NCI-H82 (cell line): ENCODE measurements at regions not wholly inside any gene's neighbourhood (a gene's known extent, or its start where the extent isn't known, plus 50 kb on each side); places are given as distances from the start of the nearest gene placed in this dataset.
A peak's percentile ranks its signal among the peaks of the same experiment; 100 is the strongest.
"Not testable (repeated sequence)": the region's sequence is repeated elsewhere in the genome, so short reads cannot be mapped to it uniquely, and the experiment has no call there.

ENCODE experiments used
- DNase-seq: peaks from one replicate; lab custom pipeline; 2025; lab: John Stamatoyannopoulos, UW

GRCh38 chr5:90338712-90339372 lies 70.7 kb downstream of the CETN3 start:
- DNase-seq = no peak

- no peak for DNase-seq
Observed at GRCh38 chr5:90337449-90338052, 72.0 kb downstream of the CETN3 start.

DNA sequence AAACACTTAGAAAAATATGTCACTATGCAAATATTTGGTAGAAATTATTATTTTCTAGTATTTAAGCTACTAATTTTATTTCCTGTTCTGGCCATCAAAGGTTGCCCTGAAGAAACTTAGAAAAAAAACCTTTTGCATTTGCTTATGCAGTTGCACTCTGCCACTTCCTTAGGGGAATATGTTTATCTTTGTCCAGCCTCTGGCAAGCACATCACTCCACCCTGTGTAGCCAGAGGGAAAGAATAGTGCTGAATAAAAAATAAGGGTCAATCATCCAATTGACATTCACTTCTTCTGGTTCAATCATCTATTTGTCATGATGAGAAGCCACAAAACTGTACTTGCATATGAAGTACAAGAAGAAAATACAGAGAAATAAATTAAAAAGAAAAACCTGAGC lies 72.8 kb downstream of the CETN3 start:
- no peak for DNase-seq

DNA sequence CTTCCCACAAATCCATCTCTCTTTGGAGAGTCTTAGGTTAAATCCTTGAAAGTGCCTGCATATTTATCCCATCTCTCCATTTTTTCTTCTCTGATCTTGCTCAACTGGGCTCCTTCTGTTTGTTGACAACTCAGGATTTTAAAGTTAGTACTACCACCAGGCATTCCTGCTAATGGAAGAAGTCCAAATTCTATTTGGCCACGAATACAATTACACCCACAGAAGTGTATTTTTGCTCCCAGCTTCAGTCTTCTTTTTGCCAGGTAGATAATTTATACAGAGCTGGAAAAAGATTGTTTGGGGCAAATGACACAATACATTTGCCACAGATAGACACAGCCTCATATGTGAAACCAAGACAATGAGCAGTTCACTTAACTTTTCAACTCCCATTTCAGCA lies 74.8 kb downstream of the CETN3 start:
- DNase-seq = no peak

DNA sequence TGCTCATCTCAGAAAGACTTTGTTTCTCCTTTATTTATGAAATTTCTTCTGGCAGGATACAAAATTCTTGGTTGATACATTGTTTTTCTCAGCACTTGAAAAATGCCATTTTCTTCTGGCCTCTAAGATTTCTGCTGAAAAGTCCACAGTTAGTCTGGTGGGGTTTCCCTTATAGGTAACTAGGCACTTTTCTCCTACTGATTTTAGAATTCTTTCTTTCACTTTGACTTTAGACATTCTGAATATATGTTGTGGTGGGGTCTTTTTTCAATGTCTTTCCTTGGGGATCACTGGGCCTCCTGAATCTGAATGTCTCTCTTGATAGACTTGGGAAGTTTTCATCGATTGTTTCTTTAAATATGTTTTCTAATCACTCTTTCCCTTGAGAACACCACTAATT lies 79.6 kb downstream of the CETN3 start:
- no peak for DNase-seq

- no peak for DNase-seq
Observed at GRCh38 chr5:90326995-90327394, 82.6 kb downstream of the CETN3 start.

DNA sequence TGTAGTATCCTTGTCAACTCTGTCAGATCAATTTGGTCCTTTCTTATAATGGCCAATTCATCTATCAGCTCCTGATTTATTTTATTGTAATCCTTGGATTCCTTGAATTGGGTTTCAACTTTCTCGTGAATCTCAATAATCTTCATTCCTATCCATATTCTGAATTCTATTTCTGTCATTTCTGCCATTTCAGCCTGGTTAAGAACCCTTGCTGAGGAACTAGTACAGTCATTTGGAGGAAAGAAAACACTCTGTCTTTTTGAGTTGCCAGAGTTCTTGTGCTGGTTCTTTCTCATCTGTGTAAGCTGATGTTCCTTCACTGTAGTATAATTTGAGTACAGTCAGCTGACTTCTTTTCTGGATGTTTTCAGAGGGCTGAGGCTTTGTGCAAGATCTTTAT lies 84.5 kb downstream of the CETN3 start:
- no peak for DNase-seq

DNA sequence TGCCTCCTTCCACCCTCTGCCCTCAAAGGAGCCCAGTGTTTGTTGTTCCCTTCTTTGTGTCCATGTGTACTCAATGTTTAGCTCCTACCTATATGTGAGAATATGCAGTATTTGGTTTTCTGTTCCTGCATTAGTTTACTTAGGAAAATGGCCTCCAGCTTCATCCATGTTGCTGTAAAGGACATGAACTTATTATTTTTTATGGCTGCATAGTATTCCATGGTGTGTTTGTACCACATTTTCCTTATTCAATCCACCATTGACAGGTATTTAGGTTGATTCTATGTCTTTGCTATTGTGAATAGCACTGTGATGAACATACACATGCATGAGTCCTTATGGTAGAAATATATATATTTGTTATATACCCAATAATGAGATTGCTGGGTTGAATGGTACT lies 89.2 kb downstream of the CETN3 start:
- DNase-seq = not testable (repeated sequence)

GRCh38 chr5:90312027-90312426 lies 97.5 kb downstream of the CETN3 start:
- no peak for DNase-seq

GRCh38 chr5:90311401-90311800 lies 98.2 kb downstream of the CETN3 start:
- DNase-seq = no peak

DNA sequence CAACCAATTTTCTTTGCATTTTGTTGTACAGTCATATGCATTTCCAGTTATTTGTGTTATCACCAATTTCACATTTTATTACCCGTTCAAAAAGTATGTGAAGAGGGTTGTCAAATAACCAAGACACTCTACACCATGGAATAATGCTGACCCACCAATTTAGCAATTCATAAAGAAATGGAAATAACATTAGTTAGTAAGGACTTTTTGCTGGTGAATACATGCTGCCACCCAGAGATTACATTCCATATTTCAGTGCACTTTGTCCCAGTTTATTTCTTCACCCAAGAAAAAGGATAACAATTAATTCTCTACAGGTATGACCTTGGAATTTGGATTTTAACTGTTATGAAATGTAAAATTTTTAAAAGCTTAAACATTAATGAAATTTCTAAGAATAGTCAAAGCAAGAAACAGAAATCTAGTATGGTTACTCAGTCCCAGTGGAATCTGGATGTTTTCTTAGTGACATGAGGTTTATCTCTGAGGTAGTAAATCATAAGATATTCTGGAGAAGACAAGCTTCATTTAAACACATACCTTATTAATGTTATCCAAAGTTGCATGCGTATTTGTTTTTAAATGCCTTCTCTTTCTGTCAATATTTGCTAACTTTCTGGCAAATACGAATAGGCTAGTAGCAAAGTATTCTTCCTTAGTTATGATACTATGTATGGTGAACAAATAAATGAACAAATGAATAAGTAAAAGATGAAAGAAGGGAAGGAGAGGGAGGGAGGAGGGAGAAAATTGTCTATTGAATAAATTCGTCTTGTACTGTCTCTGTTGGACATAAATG lies 100.6 kb downstream of the CETN3 start:
- no peak for DNase-seq

DNA sequence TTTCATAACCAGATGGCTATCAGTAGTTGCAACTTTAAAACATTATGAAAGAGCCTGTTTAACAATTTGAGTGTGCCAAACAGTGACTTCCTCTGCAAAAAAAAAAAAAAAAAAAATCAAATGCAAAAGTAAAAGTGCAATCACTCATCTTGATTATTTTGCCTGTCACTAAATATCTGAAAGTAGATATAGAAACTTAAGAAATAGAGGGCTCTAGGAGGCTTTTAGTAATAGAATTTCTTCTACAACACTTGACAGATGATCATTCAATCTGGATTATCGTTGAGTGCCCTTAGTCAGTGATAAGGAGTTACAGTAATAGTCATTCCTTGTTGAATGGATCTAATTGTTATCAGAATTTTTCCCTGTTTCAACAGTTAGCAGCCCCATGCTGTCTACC lies 101.8 kb downstream of the CETN3 start:
- no peak for DNase-seq

- no peak for DNase-seq
Observed at GRCh38 chr5:90307322-90307721, 102.2 kb downstream of the CETN3 start.

DNA sequence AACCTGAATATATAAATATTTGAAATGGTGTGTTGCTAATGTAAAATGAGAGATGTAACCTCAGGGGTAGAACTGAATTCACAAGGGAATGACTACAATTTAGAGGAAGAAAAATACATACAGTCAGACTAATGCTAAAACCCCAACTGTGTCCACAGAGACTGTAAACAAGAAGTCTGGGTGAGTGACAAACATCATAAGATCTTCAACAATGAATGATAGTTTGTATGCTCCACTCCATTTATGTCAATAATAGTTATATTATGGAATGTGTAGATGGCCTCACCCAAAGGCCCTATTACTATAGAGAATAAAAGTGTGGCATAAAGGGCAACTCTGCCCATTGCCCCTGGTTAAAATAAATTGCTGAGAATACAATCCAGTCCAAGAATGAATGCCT lies 102.9 kb downstream of the CETN3 start:
- no peak for DNase-seq

GRCh38 chr5:90305041-90305720 lies 104.4 kb downstream of the CETN3 start:
- no peak for DNase-seq

DNA sequence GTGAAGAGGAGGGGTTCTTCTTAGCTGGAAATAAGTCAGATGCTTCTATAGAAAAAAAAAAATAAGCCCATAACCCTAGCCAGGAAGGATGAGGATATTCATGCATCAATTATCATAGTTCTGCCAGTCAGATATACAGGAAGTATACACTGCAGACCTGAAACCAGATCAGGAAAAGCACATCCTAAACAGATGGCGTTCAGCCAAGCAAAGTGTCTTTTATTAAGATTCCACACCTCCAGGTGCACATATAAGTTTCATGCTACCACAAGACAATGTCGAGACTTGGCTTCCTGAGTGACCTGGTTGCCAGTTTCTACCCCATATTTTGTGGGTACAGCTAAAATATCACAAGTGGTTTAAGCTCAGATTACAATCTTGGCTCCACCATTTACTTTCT lies 108.3 kb downstream of the CETN3 start:
- DNase-seq = no peak

DNA sequence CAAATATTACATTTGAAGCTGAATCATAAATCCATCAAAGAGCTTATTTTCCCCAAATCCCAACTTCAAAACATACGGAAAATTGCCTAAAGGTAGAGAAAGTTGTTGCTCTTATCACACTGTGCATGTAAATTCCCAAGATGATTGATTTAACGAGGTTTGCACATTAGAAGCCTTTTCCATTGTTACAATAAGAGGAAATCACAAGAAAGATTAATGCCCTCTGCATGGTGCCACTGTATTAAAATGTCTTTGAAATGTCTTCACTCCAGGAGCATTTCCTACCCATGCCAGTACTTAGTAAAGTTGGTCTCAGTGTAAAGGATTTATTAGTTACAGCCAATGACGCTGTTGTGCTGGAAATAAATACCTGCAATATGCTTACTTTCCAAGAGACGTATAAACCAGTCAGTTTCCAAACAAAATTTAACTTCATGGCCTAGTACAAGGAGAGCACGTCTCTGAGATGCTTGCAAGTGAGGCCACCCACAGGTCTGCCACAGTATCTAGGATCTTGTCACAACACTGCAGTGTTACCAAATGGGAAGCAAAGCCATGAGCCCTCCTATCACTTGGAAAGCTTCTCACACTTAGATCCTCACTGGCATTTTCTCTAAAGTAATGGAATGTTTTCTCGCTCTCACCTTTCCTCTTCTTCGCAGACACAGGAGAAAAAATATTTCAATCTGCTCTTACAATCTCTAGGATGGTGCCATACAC lies 112.4 kb downstream of the CETN3 start:
- no peak for DNase-seq

GRCh38 chr5:90294604-90295003 lies 115.0 kb downstream of the CETN3 start:
- DNase-seq = peak; percentile 12

DNA sequence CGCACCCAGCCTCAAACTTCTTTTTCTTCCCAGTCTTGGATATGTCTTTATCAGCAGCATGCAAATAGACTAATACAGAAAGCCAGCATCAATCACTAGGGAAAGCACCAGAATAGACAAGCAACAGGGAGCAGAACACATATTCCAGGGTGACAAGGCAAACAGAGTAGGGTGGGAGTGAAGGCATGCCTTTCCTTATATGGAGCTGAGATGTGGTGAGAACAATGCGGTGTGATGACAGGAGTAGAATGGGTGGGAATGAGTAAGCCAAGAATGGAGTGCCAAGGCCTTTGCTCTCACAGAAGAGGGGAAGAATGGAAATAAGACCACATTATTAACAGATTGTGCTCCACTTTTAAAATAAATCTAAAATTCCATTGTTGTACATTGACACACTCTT lies 115.6 kb downstream of the CETN3 start:
- no peak for DNase-seq

- no peak for DNase-seq
Observed at GRCh38 chr5:90290648-90291047, 118.9 kb downstream of the CETN3 start.

- DNase-seq = peak; percentile 24
Observed at GRCh38 chr5:90289837-90290236, 119.7 kb downstream of the CETN3 start.

DNA sequence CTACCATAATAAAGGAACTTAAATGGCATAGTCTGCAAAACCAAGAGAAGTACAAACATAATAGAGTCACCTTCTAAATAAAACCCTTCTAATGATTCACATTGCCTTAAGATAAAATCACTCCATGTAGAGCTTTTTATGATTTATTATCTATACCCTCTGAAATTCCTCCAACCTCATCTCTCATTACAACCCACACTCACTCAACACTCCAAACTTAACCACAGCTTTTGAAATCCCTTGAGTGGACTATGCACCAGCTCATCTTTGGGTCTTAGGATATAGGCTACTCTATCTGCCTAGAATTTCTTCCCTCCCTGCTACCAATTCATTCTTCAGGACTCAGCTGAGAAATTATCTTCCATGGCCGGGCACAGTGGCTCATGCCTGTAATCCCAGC lies 122.5 kb downstream of the CETN3 start:
- no peak for DNase-seq
